EL (cell line): ENCODE measurements at regions not wholly inside any gene's neighbourhood (a gene's known extent, or its start where the extent isn't known, plus 50 kb on each side); places are given as distances from the start of the nearest gene placed in this dataset.
"Not testable (repeated sequence)": the region's sequence is repeated elsewhere in the genome, so short reads cannot be mapped to it uniquely, and the experiment has no call there.

Source experiments
- DNase-seq: peaks from one replicate; pipeline ENCODE4 v3.0.0-alpha.2; 2016

DNA sequence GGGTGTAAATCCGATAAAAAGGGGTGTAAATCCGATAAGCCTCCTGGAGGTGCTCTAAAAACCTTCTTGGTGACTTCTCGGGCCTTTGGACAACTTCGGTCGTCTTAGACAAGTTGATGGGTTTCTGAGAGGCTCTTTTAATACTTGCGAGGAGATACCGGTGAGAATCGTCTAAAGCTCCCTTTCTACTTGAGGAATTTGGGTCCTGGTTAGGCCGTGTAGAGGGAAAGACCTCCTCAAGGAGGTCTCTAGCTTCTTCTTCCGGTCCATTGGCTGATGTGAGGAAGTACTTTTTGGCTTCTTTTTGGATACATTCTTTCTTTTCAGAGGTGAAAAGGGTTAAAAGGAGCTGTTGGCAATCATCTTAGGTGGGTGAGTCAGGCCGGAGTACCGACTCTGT is 128.5 kb downstream of the ART5 start:
- DNase-seq, result not testable (repeated sequence)

DNA sequence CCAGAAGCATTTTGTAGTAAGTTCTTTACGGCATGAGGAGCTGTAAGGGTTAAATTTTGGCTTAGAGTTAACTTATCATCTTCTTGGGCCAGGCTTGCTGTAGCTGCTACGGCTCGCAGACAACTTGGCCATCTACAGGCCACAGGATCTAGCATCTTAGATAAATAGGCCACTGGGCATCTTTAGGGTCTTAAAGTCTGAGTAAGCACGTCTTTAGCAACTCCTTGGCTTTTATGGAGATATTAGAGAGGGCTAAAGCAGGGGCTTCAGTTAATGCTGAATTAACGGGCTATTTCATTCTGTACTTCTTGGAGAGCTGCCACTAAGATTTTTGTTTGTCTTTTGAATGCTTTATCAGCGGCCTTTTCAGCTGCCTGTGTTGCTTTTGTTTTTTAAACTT is 129.0 kb downstream of the ART5 start:
- not testable (repeated sequence) for DNase-seq

DNA sequence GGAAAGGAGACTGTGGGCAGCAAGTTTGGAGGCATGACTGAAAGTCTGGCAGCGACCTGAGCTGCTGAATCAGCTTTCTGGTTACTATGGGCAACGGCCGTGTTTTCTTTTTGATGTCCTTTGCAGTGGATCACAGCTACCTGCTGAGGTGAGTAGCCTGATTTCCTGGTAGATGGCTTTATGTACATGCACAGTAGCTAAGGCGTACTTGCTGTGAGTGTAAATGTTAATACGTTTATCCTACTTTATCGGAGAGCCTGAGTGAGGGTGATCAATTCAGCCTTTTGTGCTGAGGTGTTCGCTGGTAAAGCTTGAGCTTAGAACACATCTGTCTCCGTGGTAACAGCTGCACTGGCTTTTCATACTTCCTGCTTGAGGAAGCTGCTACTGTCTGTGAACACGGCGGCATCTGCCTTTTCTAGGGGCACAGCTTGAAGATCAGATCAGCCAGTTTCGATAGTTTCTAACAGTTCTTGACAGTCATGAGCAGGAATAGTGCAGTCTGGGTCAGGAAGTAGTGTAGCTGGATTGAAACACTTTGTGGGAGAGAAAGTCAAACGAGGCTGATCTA is 129.6 kb downstream of the ART5 start:
- DNase-seq, result not testable (repeated sequence)

DNA sequence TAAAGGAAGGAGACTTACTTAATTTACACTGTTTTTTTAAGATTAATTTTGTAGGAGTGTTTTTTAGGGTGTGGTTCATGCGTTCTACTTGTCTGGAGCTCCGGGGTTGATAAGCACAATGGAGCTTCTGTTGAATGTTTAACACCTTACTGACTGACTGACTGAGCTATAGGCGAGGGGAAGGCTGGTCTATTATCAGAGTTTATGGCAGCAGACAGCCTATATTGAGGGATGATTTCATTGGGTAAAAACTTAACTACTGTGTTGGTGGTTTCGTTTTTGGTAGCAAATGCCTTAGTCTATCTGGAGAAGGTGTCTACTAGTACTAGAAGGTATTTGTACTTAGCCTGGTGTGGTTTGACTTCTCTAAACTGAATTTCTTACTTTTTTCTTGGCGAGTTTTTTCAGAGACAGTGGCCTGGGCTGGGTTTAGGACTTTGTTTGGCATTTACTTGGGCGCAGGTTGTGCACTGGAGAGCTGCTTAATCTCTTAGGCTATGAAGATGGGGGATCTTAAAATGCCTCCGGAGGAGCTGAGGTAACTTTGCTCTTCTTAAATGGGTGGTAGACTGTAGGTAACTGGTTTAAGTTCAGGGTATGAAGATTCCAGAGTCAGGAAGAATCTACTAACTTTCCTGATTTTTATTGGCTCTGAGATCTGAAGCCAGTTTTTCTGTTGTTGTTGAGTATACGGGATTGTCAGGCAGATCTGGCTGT is 130.2 kb downstream of the ART5 start:
- DNase-seq, result not testable (repeated sequence)

DNA sequence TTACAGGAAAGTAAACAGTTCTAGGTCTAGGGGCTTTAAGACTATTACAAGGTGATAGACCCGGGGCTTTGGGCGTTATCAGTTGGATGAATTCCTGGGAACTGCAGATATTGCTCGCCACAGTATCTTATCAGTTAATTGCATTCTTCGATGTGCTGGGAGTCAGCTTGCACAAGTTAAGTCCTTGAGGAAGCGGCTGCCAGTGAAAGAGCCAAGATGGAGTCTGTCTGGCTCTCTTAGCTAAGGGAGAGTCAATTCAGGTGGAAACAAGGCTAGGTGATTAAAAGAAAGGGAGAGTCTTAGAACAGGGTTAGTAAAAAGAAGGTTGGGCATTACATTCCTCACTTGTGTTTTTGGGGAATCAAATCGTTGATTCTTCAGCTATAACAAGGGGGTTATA is 130.6 kb upstream of the ZNF195 start:
- not testable (repeated sequence) for DNase-seq

DNA sequence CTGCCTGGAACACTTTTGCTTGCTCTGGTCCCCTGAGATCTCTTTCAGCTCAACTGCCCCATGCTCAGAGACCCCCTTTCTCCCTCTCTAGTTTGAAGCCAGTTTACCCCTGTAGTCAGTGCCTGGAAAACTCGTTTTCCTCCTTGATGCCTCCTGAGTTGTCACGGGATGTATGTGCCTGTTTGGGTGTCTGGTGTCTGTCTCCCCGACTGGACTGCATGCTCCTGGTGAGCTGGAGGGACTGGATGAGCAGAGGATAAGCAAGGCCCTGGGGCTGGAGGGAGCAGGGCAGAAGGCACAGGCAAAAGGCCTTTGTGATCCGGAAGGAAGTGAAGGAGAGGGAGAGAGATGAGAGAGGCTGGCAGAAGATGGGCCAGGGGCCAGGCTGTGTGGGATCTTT is 120.3 kb upstream of the ZNF195 start:
- not testable (repeated sequence) for DNase-seq

DNA sequence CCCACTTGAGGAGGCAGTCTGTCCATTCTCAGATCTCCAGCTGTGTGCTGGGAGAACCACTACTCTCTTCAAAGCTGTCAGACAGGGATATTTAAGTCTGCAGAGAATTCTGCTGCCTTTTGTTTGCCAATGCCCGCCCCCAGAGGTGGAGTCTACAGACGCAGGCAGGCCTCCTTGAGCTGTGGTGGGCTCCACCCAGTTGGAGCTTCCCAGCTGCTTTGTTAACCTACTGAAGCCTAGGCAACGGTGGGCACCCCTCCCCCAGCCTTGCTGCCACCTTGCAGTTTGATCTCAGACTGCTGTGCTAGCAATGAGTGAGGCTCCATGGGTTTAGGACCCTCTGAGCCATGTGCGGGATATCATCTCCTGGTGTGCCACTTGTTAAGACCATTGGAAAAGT is 119.4 kb upstream of the ZNF195 start:
- not testable (repeated sequence) for DNase-seq

DNA sequence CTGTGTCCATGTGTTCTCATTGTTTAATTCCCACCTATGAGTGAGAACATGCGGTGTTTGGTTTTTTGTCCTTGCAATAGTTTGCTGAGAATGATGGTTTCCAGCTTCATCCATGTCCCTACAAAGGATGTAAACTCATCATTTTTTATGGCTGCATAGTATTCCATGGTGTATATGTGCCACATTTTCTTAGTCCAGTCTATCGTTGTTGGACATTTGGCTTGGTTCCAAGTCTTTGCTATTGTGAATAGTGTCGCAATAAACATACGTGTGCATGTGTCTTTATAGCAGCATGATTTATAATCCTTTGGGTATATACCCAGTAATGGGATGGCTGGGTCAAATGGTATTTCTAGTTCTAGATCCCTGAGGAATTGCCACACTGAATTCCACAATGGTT is 114.2 kb upstream of the ZNF195 start:
- DNase-seq, result not testable (repeated sequence)

DNA sequence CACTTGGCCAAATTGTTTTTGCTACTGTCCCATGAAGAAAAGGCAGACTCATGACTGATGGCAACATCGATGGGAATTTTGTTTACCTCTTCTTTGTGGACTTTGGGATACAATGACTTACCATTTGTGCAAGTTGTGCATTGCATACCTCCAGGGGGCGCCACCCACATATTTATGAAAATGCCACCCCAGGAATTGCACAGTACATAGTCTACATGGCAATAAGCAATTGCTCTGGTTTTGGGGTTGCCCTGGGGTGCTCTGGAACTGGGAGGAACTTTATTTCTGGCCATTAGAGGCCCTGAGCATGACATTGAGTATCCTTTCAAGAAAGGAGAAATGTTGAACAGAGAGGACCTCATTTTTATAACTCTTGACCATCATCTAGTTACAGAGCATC is 109.1 kb upstream of the ZNF195 start:
- not testable (repeated sequence) for DNase-seq

DNA sequence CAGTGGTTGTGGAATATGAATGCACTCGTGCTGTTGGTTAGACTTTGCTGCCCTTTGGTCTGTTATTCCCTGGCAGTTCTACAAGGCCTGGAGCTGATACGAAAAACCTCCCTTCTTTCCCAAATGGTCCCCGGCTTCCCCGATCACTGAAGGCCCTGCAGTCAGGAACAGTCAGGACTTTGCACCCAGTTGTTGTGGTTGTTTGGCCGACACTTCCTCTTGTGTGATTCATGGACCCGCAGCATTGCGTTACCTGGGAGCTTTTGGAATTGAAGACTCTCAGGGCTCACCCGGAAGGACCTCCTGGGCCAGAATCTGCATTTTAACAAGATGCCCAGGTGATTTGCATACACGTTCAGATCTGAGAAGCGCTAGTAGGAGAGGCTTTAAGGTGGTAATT is 106.8 kb upstream of the ZNF195 start:
- DNase-seq, result not testable (repeated sequence)

DNA sequence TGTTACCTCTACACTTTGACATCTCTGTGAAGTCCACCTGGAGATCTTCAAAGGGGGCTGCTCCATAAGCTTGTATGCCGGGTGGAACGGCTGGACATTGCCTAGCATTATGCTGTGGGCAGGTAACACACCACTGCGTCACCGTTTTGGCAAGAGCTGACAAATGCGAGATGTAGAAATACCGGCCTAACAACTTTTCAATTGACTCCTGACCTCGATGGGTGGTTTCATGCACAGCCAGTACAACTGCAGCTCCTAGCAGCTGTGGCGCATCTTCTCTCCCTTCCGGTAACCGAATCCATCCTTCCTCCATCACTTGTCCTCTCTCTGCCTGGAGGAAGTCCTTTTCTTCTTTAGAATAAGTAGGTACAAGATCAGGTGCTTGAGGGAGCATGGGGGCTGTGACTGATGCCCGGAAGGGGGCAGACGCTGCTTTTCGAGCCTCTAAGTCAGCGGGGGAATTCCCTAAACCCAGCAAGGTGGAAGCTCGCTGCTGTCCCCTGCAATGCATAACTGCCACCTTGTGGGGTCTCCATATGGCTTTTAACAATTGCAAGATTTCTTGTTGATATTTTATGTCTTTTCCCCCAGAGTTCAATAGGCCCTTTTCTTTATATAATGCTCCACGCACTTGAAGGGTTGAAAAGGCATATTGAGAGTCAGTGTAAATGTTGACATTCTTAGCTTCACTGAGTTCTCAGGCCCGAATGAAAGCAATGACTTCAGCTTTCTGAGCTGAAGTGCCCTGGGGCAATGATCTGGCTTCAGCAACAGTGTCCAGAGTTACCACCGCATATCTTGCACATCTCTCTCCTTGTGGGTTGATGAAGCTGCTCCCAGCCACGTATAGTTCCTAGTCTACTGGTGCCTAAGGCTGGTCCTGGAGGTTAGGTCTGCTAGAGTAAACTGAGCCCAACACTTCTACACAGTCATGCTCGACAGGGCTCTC is 98.3 kb upstream of the ZNF195 start:
- DNase-seq, result peak; percentile 47

DNA sequence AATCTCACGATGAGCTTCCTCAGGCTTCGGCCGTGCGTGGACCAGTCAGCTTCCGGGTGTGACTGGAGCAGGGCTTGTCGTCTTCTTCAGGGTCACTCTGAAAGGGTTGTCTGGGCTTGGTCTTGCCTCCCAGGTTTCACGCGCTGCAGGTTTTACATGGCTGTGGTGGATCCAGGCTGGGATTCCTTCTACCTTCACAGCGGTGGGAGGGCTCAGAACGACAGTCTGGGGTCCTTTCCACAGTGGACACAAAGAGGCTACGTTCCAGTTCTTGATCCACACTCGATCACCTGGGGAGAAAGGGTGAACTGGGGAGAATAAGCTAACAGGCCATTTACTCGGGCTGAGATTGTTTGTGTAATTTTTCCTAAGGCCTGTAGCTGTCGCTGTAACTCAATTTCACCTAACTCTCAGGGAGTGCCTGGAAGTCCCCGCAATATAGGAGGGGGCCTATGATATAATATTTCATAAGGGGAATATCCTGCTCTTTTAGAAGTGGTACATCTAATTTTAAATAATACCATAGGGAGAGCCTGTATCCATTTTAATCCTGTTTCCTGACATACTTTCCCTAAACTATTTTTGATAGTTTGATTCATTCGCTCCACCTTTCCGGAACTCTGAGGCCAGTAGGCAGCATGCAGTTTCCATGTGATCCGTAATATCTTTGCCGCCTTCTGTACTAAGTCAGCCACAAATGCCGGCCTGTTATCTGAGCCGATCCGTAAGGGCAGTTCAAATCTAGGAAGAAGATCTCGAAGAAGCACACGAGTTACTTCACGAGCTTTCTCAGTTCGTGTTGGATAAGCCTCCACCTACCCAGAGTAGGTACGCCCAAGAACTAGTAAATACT is 97.4 kb upstream of the ZNF195 start:
- DNase-seq, result not testable (repeated sequence)

DNA sequence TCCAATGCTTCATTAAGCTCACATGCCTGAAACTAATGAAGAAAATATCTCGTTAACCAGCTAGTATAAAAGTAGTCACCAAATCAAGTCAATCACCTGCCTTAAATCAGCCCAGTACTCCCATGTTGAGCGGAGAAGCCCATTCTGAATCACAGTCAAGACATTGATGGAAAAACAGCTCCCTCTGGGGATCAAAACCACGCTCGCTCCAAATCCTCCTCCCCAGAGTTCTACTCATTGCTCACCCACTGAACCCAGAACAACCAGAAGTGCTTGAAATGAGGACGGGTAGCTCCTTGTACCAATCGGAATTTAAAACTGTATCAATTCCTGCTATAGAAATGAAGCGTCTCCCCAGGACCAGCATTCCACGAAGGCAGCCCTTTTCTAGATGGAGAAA is 90.0 kb upstream of the ZNF195 start:
- not testable (repeated sequence) for DNase-seq

DNA sequence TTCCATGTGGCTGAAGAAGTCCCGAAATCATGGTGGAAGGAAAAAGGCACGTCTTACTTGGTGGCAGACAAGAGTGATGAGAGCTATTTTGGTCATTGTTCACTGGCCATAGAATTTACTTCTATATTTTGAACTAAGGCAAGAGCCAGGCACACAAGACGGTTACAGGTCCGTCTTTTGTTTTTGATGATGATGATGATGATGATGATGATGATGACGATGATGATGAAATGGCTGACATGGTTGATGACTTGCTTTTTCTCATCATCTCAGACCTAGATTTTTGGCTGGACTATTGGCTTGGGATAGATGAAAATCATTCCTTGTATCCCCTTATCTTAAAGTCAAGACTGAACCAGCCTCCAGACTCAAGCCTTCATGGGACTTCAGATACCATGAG is 88.7 kb upstream of the ZNF195 start:
- DNase-seq, result not testable (repeated sequence)

DNA sequence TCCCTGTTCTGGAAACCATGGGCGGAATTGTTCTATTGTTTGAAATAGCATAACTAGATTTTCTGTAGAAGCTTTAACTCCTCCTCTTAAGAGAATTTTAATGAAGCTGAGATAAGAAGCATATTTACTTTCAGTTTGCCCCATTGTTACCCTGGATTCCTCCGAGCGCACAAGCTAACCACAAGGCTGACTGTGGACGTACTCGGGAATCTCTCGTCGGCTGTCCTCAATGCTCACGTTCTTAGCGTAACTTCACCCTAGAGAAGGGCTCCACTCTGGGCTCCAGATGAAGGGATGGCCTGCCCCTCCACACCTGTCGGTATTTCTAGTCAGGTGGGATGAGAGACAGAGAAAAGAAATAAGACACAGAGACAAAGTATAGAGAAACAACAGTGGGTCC is 76.7 kb upstream of the ZNF195 start:
- DNase-seq, result not testable (repeated sequence)

DNA sequence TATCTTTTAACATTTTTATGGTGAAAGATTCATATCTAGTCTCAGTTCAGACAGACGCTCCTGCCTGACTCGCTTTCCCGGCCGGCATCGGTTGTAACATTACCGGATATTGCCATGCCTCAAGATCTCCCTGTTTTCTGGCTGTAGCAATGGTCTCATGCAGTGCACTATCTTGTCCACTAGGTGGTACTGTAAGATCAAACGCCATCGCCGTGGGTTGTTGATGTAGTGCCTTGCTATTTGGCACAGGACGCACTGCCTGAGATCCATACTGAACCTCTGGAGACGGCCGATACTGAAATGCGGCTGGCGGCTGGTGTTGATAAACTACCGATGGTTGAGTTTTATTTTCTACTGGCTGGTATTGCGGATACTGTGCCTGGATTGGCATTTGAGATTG is 75.9 kb upstream of the ZNF195 start:
- peak; percentile 60 for DNase-seq

DNA sequence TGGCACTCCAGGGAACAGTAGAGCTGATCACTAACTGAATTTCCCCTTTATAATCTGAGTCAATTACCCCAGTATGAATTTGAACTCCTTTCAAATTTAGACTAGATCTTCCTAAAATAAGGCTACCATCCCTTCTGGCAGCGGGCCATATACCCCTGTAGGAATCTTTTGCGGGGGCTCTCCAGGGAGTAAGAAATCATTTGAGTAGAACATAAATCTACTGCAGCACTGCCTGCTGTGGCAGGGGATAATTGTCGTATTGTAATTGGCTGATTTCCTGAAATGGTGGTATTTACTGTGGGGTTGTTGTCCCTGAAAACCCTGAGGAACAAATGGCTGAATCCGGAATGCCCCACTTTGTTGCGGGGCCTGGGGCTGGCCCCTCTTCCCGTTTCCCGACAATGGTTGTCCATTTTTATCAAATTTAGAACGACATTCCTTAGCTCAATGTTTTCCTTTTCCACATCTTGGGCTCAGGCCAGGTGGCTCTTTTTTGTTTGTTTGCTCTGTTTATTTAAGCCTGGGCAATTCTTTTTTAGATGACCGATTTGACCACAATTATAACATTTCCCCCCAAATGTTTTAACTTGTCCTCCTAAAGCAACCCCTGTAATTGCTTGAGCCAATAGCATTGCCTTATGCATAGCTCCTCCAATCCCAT is 74.8 kb upstream of the ZNF195 start:
- not testable (repeated sequence) for DNase-seq

DNA sequence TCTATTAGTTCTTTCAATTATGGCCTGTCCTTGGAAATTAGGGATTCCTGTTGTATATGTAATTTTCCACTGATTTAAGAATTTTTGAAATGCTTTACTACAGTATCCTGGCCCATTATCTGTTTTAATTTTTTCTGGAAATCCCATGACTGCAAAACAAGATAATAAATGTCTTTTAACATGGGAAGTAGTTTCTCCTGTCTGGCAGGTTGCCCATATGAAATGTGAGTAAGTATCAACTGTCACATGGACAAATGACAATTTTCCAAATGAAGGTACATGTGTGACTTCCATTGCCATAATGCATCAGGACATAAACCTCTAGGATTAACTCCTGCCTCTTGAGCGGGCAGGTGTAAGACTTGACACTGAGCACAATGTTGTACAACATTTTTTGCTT is 71.9 kb upstream of the ZNF195 start:
- DNase-seq, result not testable (repeated sequence)

DNA sequence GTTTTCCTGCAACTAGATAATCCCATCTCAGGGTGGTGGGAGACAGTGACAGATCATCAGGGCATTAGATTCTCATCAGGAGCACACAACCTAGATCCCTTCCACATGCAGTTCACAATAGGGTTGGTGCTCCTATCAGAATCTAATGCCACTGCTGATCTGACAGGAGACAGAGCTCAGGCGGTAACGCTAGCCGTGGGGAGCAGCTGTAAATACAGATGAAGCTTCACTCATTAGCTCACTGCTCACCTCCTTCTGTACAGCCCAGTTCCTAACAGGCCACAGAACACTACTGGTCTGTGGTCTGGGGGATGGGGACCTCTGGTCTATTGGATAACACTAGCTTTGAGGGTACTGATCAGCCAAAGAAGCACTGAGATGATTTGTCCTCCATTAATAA is 66.6 kb upstream of the ZNF195 start:
- DNase-seq, result not testable (repeated sequence)

DNA sequence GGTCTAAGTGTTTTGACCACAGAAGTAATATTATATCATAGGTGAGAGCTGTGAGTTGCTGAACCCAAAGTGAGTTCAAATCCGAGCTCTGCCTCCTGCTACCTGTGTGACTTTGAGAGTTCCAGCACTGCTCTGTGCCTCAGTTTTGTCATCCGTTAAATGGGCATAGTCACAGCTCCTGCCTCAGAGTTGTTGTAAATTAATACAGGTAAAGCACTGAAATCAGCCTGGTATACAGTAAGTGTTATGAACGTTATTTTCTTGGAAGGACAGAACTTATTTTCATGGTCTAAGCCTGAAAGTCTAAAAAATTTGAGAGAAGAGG is 65.4 kb upstream of the ZNF195 start:
- DNase-seq, result not testable (repeated sequence)

DNA sequence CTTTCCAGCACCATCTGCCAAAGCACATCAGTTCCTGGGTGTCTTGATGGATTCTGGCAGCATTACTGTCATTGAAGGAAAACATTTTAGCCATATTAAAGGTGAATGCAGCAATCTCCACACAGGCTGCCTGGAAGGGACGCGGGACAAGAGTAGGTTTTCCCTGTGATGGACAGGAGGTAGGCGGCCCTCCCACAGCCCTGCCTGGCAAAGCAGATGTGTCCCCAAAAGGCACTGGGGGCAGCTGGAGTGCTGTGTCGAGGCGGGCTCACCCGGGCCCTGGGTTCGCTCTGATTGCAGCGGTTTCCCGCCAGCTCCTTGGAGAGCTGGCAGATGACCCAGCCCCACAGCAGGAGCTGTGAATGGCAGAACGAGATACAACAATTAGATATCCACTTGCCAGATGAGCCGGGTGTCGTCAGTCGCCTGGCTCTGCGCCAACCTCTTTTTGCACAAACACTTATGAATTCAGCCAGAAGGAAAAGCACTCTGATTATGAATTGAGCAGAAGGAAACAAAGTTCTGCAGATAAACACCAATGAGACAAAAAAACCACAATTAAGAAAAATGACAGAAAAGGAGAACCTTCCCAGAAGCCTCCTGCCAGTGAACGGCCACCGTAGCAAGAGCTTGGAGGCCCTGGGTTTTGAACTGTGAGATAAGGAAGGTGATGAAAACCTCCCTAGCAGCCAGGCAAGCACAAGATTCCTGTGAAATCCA is 64.9 kb upstream of the ZNF195 start:
- not testable (repeated sequence) for DNase-seq
